ENCODE measurements at regions not wholly inside any gene's neighbourhood (a gene's known extent, or its start where the extent isn't known, plus 50 kb on each side); places are given as distances from the start of the nearest gene placed in this dataset.

GRCh38 chr6:133131621-133132465, 109.3 kb upstream of the EYA4 start:
- TF ChIP-seq CTCF (IDR thresholded peaks at IDR 0.05) (no peak), POLR2A (IDR thresholded peaks at IDR 0.05) (no peak)
